Fibroblast of pulmonary artery (primary cell): ENCODE measurements at regions not wholly inside any gene's neighbourhood (a gene's known extent, or its start where the extent isn't known, plus 50 kb on each side); places are given as distances from the start of the nearest gene placed in this dataset.

ENCODE experiments used
- DNase-seq: peaks from one replicate; pipeline ENCODE4 v3.0.0-alpha.2; 2010; ENCODE audit warnings: low read depth
- H3K4me3 ChIP-seq: replicated peaks from 2 replicates; pipeline ENCODE4 v1.5.1; 2011; ENCODE audit warnings: low read depth, mild to moderate bottlenecking, control low read depth, low read length, moderate library complexity
- TF ChIP-seq, protein P1 (sequence below): IDR thresholded peaks from 2 replicates; pipeline ENCODE4 v1.5.1; 2011; ENCODE audit warnings: mild to moderate bottlenecking, control low read depth, low read length, inconsistent platforms; ENCODE audit errors: missing control alignments

DNA sequence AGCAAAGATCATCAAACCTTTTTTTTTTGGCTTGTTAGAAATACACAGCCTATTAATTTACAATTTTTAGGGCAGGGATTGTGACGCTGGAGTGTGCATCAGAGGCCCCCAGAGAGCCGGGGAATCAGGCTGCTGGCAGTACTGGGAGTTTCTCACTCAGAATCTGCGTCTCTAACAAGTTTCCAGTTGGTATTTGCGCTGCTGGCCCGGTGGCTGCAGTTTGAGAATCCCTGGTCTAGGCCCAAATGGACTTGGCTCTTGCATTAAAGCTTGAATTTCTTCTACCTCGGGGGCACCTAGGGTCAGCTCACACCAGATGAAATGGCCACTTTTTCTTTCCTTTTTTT is 150.9 kb upstream of the CIBAR2 start:
- TF ChIP-seq, protein P1, sequence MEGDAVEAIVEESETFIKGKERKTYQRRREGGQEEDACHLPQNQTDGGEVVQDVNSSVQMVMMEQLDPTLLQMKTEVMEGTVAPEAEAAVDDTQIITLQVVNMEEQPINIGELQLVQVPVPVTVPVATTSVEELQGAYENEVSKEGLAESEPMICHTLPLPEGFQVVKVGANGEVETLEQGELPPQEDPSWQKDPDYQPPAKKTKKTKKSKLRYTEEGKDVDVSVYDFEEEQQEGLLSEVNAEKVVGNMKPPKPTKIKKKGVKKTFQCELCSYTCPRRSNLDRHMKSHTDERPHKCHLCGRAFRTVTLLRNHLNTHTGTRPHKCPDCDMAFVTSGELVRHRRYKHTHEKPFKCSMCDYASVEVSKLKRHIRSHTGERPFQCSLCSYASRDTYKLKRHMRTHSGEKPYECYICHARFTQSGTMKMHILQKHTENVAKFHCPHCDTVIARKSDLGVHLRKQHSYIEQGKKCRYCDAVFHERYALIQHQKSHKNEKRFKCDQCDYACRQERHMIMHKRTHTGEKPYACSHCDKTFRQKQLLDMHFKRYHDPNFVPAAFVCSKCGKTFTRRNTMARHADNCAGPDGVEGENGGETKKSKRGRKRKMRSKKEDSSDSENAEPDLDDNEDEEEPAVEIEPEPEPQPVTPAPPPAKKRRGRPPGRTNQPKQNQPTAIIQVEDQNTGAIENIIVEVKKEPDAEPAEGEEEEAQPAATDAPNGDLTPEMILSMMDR, result no peak
- no peak for DNase-seq
- H3K4me3 ChIP-seq, result no peak overlapping the region

DNA sequence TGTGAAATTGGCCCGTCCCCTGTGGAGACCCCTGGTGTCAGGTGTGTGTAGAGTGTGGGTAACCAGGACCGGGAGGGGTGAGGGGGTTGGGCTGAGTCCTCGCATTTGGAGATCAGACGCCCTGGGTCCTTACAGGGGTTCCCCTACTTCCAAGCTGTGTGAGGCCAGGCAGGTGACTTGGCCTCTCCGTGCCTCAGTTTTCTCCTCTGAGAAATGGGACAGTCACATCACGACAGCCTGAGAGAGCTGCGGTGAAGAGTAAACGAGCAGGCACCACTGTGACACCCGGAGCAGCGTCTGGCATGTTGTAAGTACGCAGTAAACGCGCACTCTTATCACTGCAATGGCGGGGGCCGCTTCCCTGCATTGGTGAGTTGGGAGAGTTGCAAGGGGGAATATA is 152.5 kb upstream of the CIBAR2 start:
- TF ChIP-seq, protein P1, result no peak
- H3K4me3 ChIP-seq, result no peak overlapping the region
- DNase-seq, result no peak

DNA sequence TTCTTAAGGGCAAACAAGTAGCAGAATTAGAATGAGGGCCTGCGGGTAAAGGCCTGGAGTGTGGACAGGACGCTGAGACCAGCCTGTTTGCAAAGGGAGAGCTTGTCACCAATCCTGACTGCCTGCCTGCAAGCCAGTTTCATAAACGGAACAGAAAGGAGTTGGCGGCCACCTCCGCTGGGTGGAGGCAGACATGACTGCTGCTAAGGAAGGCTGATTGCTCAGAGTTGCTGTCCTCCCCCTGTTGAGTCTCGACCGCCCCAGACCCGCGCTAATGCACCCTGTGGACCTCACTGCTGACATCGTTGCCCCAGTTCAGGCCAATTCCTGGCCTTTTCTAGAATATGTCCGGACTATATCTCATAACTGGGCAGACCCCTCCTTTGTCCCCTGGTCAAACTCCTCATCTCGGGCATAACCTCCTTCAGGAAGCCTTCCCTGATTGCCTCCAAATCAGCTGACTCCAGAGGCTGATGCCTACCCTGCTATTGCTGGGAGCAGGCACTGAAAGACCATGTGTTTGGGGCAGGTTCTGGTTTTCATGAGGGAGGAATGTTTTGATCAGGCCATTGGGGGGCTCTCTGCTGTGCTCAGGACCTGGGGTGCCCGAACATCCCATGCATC is 153.0 kb upstream of the CIBAR2 start:
- DNase-seq, result no peak
- TF ChIP-seq, protein P1, result no peak

DNA sequence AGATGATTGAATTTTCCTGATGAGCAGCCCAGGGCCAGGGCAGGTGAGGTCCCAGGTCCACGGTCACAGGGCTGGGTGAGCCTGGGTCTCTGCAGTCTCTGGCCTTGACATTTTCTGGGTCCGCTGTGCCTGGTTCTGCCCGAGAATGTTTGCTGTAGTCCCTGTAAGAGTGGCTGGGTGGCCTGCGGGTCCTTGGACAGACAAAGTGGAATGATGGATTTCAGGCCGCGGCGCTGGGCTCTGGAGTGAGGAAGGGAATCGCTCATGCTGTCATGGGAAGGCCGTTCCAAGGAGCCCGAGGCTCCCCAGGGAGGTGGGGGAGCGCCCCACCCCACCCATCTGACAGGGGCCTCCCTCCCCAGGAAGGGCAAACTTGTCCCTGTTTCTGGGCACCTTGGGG is 153.5 kb upstream of the CIBAR2 start:
- no peak overlapping the region for H3K4me3 ChIP-seq
- TF ChIP-seq, protein P1, result no peak
- no peak for DNase-seq

More for the DNA sequence above, 153.0 kb upstream of the CIBAR2 start:
- H3K4me3 ChIP-seq, result no peak overlapping the region

DNA sequence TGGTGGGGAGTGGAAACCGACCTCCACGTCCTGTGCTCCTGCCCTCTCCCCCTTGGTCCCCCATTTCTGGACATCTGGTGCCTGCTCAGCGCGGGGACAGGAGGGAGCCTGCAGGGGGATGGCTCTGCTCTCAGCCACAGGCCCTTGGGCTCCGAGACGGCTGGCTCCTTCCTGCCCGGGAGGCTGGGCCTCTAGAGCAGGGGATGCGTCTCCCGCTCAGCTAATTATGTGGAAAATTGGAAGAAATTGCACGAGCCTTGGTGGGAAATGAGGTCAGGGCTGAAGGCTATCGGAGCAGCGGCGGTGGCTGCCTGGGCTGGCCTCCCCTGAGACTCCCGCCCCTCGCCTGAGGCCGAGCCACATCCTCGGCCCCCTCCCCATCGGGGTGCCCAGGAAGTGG is 154.6 kb upstream of the CIBAR2 start:
- no peak overlapping the region for H3K4me3 ChIP-seq
- no peak for DNase-seq
- TF ChIP-seq, protein P1, result no peak

DNA sequence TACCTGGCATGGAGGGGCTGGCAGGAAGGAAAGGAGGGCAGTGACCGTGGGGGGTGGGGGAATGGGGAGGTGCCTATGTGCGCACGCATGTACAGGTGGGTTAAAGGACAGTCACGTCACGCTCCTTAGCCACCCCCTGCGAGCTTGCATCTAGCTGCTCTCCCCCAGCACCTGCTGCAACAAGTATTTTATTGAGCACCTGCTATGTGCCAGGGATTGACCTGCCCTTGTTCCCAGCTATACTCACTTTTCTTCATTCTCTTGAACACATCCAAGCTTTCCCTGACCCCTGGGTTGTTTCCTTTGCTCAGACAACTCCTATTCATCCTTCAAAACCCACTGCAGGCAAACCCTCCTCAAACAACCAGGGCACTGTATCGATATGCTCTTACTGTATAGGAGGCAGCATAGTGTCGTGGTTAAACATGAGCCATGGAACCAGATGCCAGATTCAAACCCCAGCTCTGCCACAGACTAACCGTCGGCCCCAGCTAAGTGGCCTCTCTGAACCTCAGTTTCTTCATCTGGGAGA is 155.2 kb upstream of the CIBAR2 start:
- TF ChIP-seq, protein P1, result no peak
- no peak for DNase-seq
- no peak overlapping the region for H3K4me3 ChIP-seq

DNA sequence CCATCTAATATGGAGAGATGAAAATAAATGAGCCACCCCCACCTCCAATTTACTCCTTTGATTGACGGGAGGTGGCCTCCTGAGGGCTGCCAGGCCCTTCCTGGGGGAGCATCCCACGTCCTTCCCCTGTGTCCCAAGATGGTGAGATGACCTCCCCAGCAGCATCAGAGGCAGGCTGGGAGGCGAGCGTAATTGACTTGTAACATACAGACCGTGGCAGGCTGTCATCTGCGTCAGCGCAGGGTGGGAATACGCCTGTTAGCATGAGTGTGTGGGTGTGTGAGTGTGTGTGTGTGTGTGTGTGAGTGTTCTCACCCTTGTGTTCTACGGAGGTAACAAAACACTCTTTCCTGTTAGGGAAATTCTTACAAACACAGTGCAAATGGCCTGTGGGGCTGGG is 156.9 kb upstream of the CIBAR2 start:
- no peak overlapping the region for H3K4me3 ChIP-seq
- DNase-seq, result no peak
- TF ChIP-seq, protein P1, result no peak
